ENCODE measurements at regions not wholly inside any gene's neighbourhood (a gene's known extent, or its start where the extent isn't known, plus 50 kb on each side); places are given as distances from the start of the nearest gene placed in this dataset.

DNA sequence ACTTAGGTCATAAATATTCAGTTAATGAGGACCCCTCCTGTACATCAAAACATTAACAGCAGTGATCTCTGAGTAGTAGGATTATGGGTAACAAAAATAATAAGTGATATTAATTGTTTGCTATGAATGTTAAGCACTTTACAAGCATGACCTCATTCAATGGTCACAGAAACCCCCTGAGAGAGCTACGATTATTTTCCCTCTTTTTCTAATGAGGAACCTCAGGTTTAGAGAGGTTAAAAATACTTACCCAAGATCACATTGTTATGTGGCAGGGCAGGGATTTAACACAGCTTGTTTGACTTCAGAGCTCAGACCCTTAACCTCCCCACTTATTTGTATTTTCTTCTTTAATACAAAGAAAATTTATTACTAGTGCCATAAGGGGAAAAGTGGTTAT is 228.2 kb downstream of the TBL1XR1 start:
- Histone ChIP-seq H3K36me3 (ENCODE audit: control insufficient read depth in 2 of 2, insufficient read depth in 2 of 2, low read length in 2 of 2) (no peaks in the 10 kb centered on the region), H3K27me3 (ENCODE audit: control insufficient read depth in 2 of 2, insufficient read depth in 2 of 2, low read length in 2 of 2) (no peaks in the 10 kb centered on the region), H3K27ac (ENCODE audit: low read depth in 2 of 2, low read length in 2 of 2) (no peak overlapping the region), H3K4me1 (ENCODE audit: control insufficient read depth in 2 of 2, insufficient read depth in 2 of 2, low read length in 2 of 2) (no peaks in the 10 kb centered on the region), H3K9me3 (ENCODE audit: control insufficient read depth in 2 of 2, low read length in 2 of 2) (no peaks in the 10 kb centered on the region), H3K4me3 (ENCODE audit: low read length in 2 of 2) (no peak overlapping the region), H3K9ac (ENCODE audit: low read depth in 1 of 2, low read length in 2 of 2) (no peak overlapping the region)

DNA sequence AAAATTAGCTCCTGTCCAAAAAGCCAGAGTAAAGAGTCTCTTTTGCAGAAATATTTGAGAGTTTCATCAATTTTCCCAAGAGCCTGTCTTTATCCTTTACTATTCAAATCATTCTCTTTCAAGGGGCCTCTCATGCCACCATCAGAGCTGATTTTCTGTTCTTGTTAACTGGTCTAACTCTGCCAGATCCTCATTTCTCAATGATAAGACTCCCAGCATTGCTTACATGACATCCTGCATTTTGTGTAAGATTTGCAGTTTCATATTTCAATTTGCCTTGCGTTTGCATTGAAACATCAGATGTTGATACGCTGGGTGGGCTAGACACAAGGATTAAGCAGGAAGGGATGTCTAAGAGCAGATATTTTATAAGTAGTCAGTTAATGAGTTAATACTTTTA is 228.7 kb downstream of the TBL1XR1 start:
- no peak overlapping the region for H3K4me3 ChIP-seq (ENCODE audit: low read length in 2 of 2)
- no peaks in the 10 kb centered on the region for H3K9me3 ChIP-seq (ENCODE audit: control insufficient read depth in 2 of 2, low read length in 2 of 2)
- H3K4me1 ChIP-seq (ENCODE audit: control insufficient read depth in 2 of 2, insufficient read depth in 2 of 2, low read length in 2 of 2): no peaks in the 10 kb centered on the region
- no peak overlapping the region for H3K27ac ChIP-seq (ENCODE audit: low read depth in 2 of 2, low read length in 2 of 2)
- H3K36me3 ChIP-seq (ENCODE audit: control insufficient read depth in 2 of 2, insufficient read depth in 2 of 2, low read length in 2 of 2): no peaks in the 10 kb centered on the region
- no peak overlapping the region for H3K9ac ChIP-seq (ENCODE audit: low read depth in 1 of 2, low read length in 2 of 2)
- no peaks in the 10 kb centered on the region for H3K27me3 ChIP-seq (ENCODE audit: control insufficient read depth in 2 of 2, insufficient read depth in 2 of 2, low read length in 2 of 2)

DNA sequence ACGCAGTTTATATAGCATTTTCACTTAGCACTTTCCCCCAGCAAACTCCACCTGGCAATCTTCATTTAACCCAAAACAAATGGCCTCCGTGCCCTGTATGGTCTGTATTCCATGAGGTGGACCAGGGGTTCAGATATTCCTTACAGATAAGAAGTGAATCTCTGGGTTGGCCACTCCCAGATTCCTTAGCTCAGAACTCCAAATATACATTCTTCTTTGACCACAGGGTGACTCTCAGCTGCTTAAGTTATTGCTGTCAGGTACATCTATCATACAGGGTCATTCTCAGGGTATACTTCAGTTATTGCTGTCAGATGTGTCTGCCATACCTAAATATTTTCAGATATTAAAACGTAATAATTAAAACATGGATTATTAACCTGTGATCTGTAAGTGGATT is 229.8 kb downstream of the TBL1XR1 start:
- Histone ChIP-seq H3K27me3 (ENCODE audit: control insufficient read depth in 2 of 2, insufficient read depth in 2 of 2, low read length in 2 of 2) (no peaks in the 10 kb centered on the region), H3K4me1 (ENCODE audit: control insufficient read depth in 2 of 2, insufficient read depth in 2 of 2, low read length in 2 of 2) (no peaks in the 10 kb centered on the region), H3K9ac (ENCODE audit: low read depth in 1 of 2, low read length in 2 of 2) (no peak overlapping the region), H3K36me3 (ENCODE audit: control insufficient read depth in 2 of 2, insufficient read depth in 2 of 2, low read length in 2 of 2) (no peaks in the 10 kb centered on the region), H3K27ac (ENCODE audit: low read depth in 2 of 2, low read length in 2 of 2) (no peak overlapping the region), H3K4me3 (ENCODE audit: low read length in 2 of 2) (no peak overlapping the region), H3K9me3 (ENCODE audit: control insufficient read depth in 2 of 2, low read length in 2 of 2) (no peaks in the 10 kb centered on the region)

DNA sequence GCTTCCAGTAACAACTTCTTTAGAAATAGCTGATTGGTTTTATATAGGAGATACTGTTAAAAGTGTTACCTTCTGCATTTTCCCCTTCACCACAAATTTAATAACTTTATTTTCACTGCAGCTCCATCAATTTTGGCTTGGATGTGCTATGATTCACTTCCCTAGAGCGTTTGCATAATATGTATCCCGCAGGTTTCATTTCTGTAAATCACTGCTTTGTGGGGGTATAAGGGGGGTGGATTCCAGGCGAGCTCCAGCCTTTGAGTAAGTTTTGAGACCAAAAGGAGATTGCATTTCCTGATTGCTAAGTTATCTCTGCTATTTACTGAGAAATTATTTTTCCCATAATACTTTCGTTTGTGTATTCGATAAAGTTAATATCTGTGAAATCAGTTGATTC is 232.6 kb downstream of the TBL1XR1 start:
- no peak overlapping the region for H3K4me3 ChIP-seq (ENCODE audit: low read length in 2 of 2)
- no peaks in the 10 kb centered on the region for H3K36me3 ChIP-seq (ENCODE audit: control insufficient read depth in 2 of 2, insufficient read depth in 2 of 2, low read length in 2 of 2)
- H3K27me3 ChIP-seq (ENCODE audit: control insufficient read depth in 2 of 2, insufficient read depth in 2 of 2, low read length in 2 of 2): no peaks in the 10 kb centered on the region
- H3K9ac ChIP-seq (ENCODE audit: low read depth in 1 of 2, low read length in 2 of 2): no peak overlapping the region
- no peak overlapping the region for H3K27ac ChIP-seq (ENCODE audit: low read depth in 2 of 2, low read length in 2 of 2)
- H3K4me1 ChIP-seq (ENCODE audit: control insufficient read depth in 2 of 2, insufficient read depth in 2 of 2, low read length in 2 of 2): no peaks in the 10 kb centered on the region
- no peaks in the 10 kb centered on the region for H3K9me3 ChIP-seq (ENCODE audit: control insufficient read depth in 2 of 2, low read length in 2 of 2)

DNA sequence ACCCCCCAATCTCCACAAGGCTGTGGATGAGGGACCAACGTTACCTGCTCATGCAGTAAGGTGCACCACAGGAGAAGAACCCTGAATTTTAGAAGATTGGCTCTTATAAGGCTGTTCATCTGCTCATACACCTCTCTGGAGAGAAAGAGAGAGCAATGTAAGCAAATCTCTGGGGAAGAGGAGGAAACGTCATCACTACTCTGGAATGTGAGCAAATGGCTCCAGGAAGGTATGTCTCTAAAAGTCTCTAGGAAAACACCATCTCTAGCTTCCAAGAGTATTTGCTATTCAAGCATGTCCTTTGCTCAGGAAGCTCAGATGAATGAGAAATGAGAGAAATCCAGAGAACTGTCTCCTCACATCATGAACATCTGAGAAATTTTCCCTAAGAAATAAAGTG is 235.4 kb downstream of the TBL1XR1 start:
- no peaks in the 10 kb centered on the region for H3K36me3 ChIP-seq (ENCODE audit: control insufficient read depth in 2 of 2, insufficient read depth in 2 of 2, low read length in 2 of 2)
- no peak overlapping the region for H3K9ac ChIP-seq (ENCODE audit: low read depth in 1 of 2, low read length in 2 of 2)
- no peak overlapping the region for H3K4me3 ChIP-seq (ENCODE audit: low read length in 2 of 2)
- H3K9me3 ChIP-seq (ENCODE audit: control insufficient read depth in 2 of 2, low read length in 2 of 2): no peaks in the 10 kb centered on the region
- no peaks in the 10 kb centered on the region for H3K4me1 ChIP-seq (ENCODE audit: control insufficient read depth in 2 of 2, insufficient read depth in 2 of 2, low read length in 2 of 2)
- H3K27ac ChIP-seq (ENCODE audit: low read depth in 2 of 2, low read length in 2 of 2): no peak overlapping the region
- H3K27me3 ChIP-seq (ENCODE audit: control insufficient read depth in 2 of 2, insufficient read depth in 2 of 2, low read length in 2 of 2): no peaks in the 10 kb centered on the region

DNA sequence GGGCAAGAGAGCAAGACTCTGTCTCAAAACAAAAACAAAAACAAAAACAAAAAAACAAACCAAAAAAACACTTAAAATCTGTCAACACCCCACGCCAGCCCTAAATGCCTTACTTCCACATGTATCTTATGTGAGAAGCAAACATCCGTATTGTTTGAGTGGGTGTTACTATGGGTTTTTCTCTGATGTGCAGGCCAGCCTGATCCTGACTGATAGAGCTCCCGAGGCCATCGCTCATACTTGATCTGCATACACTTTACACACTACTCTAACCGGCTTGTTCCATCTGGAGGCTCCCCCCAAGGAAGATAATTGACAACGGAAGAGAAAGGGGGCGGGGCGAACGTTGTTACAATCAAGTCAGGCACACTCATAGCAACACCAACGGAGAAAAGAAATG is 237.4 kb downstream of the TBL1XR1 start:
- no peaks in the 10 kb centered on the region for H3K9me3 ChIP-seq (ENCODE audit: control insufficient read depth in 2 of 2, low read length in 2 of 2)
- no peaks in the 10 kb centered on the region for H3K36me3 ChIP-seq (ENCODE audit: control insufficient read depth in 2 of 2, insufficient read depth in 2 of 2, low read length in 2 of 2)
- no peak overlapping the region for H3K9ac ChIP-seq (ENCODE audit: low read depth in 1 of 2, low read length in 2 of 2)
- H3K4me1 ChIP-seq (ENCODE audit: control insufficient read depth in 2 of 2, insufficient read depth in 2 of 2, low read length in 2 of 2): no peaks in the 10 kb centered on the region
- no peak overlapping the region for H3K4me3 ChIP-seq (ENCODE audit: low read length in 2 of 2)
- no peaks in the 10 kb centered on the region for H3K27me3 ChIP-seq (ENCODE audit: control insufficient read depth in 2 of 2, insufficient read depth in 2 of 2, low read length in 2 of 2)
- H3K27ac ChIP-seq (ENCODE audit: low read depth in 2 of 2, low read length in 2 of 2): no peak overlapping the region

DNA sequence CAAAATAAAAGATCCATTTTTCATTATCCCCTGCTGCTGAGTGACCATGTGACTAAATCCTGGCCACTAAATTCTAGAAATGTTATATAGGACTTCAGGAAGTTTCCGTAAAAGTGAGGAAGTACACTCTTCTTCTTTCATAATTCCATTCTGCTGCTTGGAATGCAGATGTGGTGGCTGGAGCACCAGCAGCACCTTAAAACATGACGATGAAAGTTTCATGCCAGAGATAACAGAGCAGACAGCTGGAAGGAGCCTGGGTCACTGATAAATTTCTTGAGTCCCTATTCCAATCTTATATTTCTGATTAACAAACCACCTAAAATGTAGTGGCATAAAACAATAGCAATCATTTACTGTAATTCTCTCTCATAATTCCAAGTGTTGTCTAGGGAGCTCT is 238.7 kb downstream of the TBL1XR1 start:
- Histone ChIP-seq H3K27me3 (ENCODE audit: control insufficient read depth in 2 of 2, insufficient read depth in 2 of 2, low read length in 2 of 2) (no peaks in the 10 kb centered on the region), H3K4me3 (ENCODE audit: low read length in 2 of 2) (no peak overlapping the region), H3K4me1 (ENCODE audit: control insufficient read depth in 2 of 2, insufficient read depth in 2 of 2, low read length in 2 of 2) (peaks cover 0 to 9% of the 10 kb centered on the region in 2 donors), H3K9ac (ENCODE audit: low read depth in 1 of 2, low read length in 2 of 2) (no peak overlapping the region), H3K36me3 (ENCODE audit: control insufficient read depth in 2 of 2, insufficient read depth in 2 of 2, low read length in 2 of 2) (no peaks in the 10 kb centered on the region), H3K9me3 (ENCODE audit: control insufficient read depth in 2 of 2, low read length in 2 of 2) (no peaks in the 10 kb centered on the region), H3K27ac (ENCODE audit: low read depth in 2 of 2, low read length in 2 of 2) (no peak overlapping the region)

DNA sequence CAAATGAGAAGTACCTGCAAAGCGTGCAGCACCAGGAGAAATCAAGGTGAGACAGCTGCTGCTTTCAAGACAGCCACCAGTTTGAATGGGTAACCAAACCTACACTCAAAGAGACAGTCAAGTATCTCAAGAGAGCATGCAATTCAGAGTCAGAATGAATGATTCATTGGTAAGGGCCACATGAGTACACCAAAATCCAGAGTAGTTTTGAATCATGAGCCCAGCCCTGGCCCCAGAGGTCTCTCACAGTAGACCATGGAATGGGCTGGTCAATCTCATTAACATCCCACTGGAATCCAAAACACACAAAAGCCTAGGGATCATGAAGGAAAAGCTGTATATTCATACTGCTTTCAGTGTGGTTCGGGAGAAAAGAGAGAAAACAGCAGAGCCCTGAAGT is 242.8 kb downstream of the TBL1XR1 start:
- H3K9me3 ChIP-seq (ENCODE audit: control insufficient read depth in 2 of 2, low read length in 2 of 2): no peaks in the 10 kb centered on the region
- no peak overlapping the region for H3K4me3 ChIP-seq (ENCODE audit: low read length in 2 of 2)
- H3K27me3 ChIP-seq (ENCODE audit: control insufficient read depth in 2 of 2, insufficient read depth in 2 of 2, low read length in 2 of 2): no peaks in the 10 kb centered on the region
- no peak overlapping the region for H3K9ac ChIP-seq (ENCODE audit: low read depth in 1 of 2, low read length in 2 of 2)
- H3K27ac ChIP-seq (ENCODE audit: low read depth in 2 of 2, low read length in 2 of 2): no peak overlapping the region
- no peaks in the 10 kb centered on the region for H3K36me3 ChIP-seq (ENCODE audit: control insufficient read depth in 2 of 2, insufficient read depth in 2 of 2, low read length in 2 of 2)
- H3K4me1 ChIP-seq (ENCODE audit: control insufficient read depth in 2 of 2, insufficient read depth in 2 of 2, low read length in 2 of 2): peaks cover 0 to 10% of the 10 kb centered on the region in 2 donors

DNA sequence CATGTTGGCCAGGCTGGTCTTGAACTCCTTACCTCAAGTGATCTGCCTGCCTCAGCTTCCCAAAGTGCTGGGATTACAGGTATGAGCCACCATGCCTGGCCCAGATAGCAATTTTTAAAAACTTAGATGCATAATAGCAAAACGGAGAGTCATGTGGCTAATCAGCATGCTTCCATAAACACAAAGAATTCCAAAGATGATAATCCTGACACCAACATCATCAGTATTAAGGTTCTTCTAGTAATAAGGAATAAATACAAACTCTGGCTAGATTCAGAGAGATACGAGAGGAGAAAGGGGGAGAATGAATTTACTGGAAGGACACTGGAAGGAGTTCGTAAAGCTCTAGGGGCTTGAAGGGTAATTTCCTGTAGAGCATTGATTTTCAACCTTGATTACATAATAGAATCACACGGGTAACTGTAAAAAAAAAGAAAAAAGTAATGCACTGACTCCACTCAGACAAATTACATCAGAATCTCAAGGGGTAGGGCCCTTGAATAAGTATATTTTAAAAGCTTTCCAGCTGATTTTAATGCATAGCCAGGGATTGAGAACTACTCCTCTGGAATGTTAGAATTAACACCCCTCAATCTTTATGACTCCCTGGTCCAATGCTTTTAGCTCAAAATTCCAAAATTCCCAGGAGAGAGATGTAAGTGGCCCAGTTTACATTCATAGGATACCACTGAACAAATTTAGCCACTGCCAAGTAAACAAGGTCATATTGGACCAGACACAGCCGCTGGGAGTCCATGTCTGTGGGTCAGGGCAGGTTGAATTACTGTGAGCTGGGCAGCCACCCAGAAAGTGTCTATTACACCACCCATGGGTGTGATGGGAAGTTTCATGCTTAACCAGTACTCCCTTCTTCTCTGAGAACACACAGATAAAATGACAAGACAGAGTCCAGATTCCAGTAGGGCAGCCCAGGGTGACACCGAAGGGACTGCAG is 243.9 kb downstream of the TBL1XR1 start:
- peak overlapping the region in 1 of 2 donors; percentile 8 for H3K4me3 ChIP-seq (ENCODE audit: low read length in 2 of 2)
- no peaks in the 10 kb centered on the region for H3K36me3 ChIP-seq (ENCODE audit: control insufficient read depth in 2 of 2, insufficient read depth in 2 of 2, low read length in 2 of 2)
- H3K27me3 ChIP-seq (ENCODE audit: control insufficient read depth in 2 of 2, insufficient read depth in 2 of 2, low read length in 2 of 2): no peaks in the 10 kb centered on the region
- no peak overlapping the region for H3K9ac ChIP-seq (ENCODE audit: low read depth in 1 of 2, low read length in 2 of 2)
- H3K27ac ChIP-seq (ENCODE audit: low read depth in 2 of 2, low read length in 2 of 2): peak overlapping the region; percentile 3 to 42
- no peaks in the 10 kb centered on the region for H3K9me3 ChIP-seq (ENCODE audit: control insufficient read depth in 2 of 2, low read length in 2 of 2)
- peaks cover 0 to 10% of the 10 kb centered on the region in 2 donors for H3K4me1 ChIP-seq (ENCODE audit: control insufficient read depth in 2 of 2, insufficient read depth in 2 of 2, low read length in 2 of 2)

DNA sequence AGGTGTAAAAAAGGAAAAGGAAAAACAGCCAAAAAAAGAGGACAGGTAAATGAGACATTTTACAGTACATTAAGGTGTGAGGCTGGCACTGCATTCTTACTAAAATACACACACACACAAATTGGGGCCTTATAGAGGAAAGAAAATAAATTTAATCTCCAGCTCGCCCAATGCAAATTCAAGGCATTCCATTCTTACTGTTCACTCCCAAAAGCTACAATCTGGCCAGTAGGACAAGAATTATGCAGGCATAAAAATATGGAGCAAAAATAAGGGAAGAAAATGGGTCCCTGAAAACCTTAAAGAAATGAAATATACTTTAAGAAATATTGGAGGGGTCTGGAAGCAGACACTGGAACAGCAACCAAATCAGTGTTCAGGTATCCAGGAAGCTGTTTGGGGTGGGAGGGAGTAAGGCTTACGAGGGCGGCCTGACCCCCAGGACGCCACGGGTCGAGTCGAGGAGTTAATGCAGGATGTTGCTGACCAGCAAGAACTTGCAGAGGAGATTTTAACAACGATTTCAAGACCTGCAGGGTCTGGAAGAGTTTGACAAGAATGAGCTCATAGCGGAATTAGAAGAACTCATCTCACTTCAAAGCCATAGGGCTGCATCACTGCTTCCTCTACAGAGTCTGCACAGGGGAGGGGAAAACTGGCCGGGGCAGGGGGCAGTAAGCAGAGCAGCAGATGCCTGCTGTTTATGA is 245.5 kb downstream of the TBL1XR1 start:
- H3K36me3 ChIP-seq (ENCODE audit: control insufficient read depth in 2 of 2, insufficient read depth in 2 of 2, low read length in 2 of 2): no peaks in the 10 kb centered on the region
- H3K27me3 ChIP-seq (ENCODE audit: control insufficient read depth in 2 of 2, insufficient read depth in 2 of 2, low read length in 2 of 2): no peaks in the 10 kb centered on the region
- H3K27ac ChIP-seq (ENCODE audit: low read depth in 2 of 2, low read length in 2 of 2): no peak overlapping the region
- no peak overlapping the region for H3K4me3 ChIP-seq (ENCODE audit: low read length in 2 of 2)
- H3K9me3 ChIP-seq (ENCODE audit: control insufficient read depth in 2 of 2, low read length in 2 of 2): no peaks in the 10 kb centered on the region
- no peak overlapping the region for H3K9ac ChIP-seq (ENCODE audit: low read depth in 1 of 2, low read length in 2 of 2)
- peaks cover 0 to 10% of the 10 kb centered on the region in 2 donors for H3K4me1 ChIP-seq (ENCODE audit: control insufficient read depth in 2 of 2, insufficient read depth in 2 of 2, low read length in 2 of 2)

Data from mucosa of rectum (tissue), 2 donors.